Mammary epithelial cell (primary cell): ENCODE measurements at regions not wholly inside any gene's neighbourhood (a gene's known extent, or its start where the extent isn't known, plus 50 kb on each side); places are given as distances from the start of the nearest gene placed in this dataset.

Experiments
- EZH2 ChIP-seq: IDR thresholded peaks from 2 replicates; pipeline ENCODE4 v1.6.1; 2012; ENCODE audit warnings: low read length, inconsistent platforms, borderline replicate concordance
- TF ChIP-seq, protein P1 (sequence below), 2 donors: IDR thresholded peaks in 1 of 2; conservative IDR thresholded peaks in 1 of 2; 2 replicates each; pipeline ENCODE4 v1.5.1; 2011 to 2012; ENCODE audit warnings: inconsistent platforms in 2 of 2, low read length in 2 of 2, mild to moderate bottlenecking in 2 of 2, control low read depth in 1 of 2, low read depth in 1 of 2; ENCODE audit not compliant: insufficient read depth in 1 of 2; ENCODE audit errors: extremely low read depth in 1 of 2

DNA sequence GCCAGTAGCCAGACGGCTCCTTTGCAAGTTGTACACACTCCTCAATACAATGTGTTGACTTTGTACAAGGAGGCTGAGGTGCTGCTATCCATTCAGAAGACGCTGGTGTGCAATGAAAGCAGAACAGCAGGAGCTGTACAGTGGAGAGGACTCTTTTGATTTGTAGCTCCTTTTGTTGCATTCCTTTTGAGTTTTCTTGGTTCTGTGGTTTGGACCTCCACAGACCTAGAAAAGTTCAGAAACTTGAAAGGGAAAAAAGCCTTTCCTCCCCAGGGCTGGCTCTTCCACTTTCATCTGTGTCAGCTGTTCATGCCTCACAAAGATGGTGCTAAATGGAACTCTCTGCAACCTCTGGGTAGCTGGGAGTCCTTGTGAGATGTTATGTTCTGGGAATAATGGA, 117.4 kb downstream of the MAT2B start:
- TF ChIP-seq, protein P1, sequence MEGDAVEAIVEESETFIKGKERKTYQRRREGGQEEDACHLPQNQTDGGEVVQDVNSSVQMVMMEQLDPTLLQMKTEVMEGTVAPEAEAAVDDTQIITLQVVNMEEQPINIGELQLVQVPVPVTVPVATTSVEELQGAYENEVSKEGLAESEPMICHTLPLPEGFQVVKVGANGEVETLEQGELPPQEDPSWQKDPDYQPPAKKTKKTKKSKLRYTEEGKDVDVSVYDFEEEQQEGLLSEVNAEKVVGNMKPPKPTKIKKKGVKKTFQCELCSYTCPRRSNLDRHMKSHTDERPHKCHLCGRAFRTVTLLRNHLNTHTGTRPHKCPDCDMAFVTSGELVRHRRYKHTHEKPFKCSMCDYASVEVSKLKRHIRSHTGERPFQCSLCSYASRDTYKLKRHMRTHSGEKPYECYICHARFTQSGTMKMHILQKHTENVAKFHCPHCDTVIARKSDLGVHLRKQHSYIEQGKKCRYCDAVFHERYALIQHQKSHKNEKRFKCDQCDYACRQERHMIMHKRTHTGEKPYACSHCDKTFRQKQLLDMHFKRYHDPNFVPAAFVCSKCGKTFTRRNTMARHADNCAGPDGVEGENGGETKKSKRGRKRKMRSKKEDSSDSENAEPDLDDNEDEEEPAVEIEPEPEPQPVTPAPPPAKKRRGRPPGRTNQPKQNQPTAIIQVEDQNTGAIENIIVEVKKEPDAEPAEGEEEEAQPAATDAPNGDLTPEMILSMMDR (conservative IDR thresholded peaks at IDR 0.05 in 1 of 2, IDR thresholded peaks at IDR 0.05 in 1 of 2; ENCODE audit: extremely low read depth in 1 of 2, insufficient read depth in 1 of 2, low read depth in 1 of 2, low read length in 2 of 2) = no peak
- TF ChIP-seq EZH2 = no peak
